NCI-H748 (cell line): ENCODE measurements at regions not wholly inside any gene's neighbourhood (a gene's known extent, or its start where the extent isn't known, plus 50 kb on each side); places are given as distances from the start of the nearest gene placed in this dataset.
"Not testable (repeated sequence)": the region's sequence is repeated elsewhere in the genome, so short reads cannot be mapped to it uniquely, and the experiment has no call there.

Experiments
- DNase-seq: peaks from one replicate; lab custom pipeline; 2025; ENCODE audit not compliant: unreplicated experiment; lab: John Stamatoyannopoulos, UW

DNA sequence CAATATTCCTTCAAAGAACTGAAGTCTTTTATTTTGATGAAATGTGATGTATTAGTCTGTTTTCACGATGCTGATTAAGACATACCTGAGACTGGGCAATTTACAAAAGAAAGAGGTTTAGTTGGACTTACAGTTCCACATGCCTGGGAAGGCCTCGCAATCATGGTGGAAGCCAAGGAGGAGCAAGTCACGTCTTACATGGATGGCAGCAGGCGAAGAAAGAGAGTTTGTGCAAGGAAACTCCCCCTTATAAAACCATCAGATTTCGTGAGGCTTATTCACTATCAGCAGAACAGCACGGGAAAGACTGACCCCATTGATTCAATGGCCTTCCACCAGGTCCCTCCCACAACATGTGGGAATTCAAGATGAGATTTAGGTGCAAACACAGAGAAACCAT is 750.3 kb upstream of the KCND2 start:
- no peak for DNase-seq

DNA sequence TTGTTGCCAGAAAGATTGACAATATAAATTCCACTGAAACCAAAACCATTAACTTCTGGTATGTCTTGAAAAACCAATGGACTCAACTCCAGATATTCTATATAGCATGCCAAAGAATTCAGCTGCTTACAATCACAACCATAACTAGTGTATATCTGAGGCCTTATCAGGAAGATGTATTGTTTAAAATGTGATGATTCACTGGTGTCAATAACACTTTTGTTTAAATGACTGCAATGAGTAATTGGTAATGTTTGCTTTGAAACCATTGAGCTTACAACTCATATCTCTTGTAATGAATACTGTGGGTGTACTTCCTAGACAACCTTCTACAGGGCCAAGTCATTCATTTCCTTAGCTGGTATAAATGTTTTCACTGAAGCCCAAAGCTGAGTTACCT is 727.9 kb upstream of the KCND2 start:
- DNase-seq, result peak; percentile 12

DNA sequence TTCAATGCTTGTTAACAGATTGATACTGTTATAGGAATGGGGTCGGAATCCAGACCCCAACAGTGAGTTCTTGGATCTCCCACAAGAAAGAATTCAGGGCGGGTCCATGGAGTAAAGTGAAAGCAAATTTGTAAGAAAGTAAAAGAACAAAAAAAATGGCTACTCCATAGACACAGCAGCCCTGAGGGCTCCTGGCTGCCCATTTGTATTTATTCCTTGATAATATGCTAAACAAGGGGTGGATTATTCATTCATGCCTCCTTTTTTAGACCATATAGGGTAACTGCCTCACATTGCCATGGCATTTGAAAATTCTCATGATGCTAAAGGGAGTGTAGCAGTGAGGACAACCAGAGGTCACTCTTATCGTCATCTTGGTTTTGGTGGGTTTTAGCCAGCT is 717.2 kb upstream of the KCND2 start:
- DNase-seq, result no peak

DNA sequence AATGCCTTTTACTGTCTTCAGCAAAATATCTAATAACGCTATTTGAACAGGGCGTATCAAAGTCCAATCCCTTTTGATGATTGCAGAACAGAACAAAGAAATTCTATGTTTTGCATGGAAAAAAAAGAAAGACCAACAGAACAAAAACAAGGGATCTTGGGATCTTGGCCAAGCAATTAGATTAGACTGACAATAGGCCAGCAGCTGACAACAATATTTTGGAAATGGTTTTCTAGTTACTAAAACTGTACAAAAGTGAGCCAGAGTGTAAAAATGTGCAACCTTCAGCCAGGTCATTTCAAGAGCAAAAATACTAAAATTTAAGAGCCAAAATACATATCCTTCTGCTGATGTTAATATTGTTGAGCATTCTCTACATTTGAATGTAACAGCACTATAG is 716.5 kb upstream of the KCND2 start:
- DNase-seq, result no peak

DNA sequence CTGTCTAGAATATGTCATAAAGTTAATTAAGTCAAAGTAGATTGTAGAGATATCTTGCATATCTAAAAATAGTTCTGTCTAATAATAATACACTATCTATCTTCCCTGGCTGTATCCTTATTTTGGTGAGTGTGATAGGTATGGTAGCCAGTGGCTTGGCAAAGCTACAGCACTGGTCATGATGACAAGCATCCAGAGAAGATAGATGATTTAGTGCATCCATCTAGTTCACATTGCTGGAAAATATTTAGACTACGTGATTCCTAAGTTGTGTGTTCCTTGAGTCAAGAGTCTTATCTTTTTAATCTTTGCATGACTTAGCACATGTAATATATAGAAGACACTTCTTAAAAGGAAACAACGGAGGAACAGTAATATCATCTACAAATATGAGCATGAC is 711.2 kb upstream of the KCND2 start:
- DNase-seq, result no peak

DNA sequence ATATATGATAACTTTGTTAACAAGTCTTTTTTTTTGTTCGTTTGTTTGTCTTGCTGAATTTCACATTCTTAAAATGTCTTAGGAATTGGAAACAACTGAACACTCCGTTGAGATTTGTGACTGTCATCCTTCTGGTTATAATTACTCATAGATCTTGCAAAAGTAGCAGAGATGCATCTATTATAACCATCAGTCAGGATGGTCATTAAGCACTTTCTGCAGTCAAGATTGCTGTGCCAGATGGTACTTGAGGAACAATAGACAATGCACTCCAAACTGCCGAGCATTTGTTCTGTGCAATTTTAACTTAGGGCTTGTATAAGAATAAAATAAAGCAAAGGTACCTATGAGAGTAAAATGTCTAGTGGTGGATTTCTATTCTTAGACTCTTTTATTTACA is 710.1 kb upstream of the KCND2 start:
- DNase-seq, result peak; percentile 40

DNA sequence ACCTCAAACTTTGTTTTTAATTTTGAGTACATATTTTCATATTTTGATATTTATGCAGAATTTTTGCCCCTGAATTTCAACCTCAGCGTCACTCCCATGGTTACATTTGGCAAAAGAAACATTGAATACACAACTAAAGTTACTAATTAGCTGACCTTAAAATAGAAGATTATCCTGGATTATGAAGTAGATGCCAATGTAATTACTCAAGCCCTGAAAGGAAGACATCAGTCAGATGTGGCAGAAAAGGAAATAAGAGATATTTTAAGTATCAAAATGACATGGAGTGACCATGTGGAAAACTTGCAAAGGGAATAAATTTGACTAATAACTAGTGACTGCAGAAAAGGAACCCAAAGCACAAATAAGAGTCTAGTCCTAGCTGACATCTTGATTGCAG is 701.3 kb upstream of the KCND2 start:
- DNase-seq, result no peak

DNA sequence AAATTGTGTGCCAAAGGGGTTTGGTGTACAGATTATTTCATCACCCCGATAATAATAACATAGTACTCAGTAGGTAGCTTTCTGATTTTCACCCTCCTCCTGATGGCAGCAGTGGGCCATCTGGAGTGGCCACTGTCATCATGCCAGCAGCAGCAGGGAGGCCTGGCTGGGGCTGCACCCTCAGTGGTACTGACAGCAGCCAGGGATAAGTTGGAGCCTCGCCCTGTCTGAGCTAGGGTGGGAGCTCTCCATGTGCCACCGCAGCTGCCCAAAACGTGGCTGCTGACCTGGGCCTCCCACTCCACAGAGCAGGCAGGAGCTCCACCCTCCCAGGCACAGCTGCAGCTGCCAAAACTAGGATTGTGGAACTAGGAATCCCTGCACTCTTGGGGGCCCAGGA is 700.8 kb upstream of the KCND2 start:
- DNase-seq, result peak; percentile 6

DNA sequence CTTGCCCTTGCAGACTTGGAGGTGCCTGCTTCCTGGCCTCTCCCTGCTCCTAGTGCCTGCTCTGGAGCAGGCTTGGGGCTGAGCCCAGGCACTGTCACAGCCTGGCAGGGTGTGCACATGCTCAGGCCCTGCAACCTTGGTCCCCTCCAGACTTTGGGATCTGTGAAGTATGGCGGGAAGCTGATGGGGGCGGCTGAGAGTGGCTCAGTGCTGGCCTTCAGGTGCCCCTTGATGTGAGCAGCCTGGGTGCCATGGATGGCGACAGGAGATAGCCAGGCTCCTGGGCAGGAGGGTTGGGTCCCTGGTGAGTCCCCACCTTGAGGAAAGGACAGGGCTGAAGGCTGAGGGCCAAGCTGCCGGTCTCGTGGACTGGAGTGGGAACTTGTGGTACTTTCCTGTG is 700.4 kb upstream of the KCND2 start:
- no peak for DNase-seq

DNA sequence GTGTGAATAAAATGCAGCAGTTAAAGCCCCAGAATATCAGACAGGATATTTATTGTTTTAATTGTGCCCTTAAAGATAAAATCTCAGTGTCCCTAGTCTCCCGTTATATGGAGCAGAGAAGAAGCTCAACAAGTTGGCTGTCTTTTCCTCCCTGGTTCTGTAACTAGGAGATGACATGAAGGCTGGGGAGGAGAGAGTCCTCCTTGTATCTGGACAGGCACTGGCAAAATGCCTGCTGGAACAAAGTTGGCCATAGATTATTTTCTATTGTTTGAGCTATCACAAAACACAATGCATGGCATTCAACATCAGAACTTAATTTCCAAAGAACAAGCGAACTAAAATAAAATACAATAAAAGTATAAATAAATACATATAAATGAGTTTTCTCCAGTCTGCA is 694.9 kb upstream of the KCND2 start:
- no peak for DNase-seq

DNA sequence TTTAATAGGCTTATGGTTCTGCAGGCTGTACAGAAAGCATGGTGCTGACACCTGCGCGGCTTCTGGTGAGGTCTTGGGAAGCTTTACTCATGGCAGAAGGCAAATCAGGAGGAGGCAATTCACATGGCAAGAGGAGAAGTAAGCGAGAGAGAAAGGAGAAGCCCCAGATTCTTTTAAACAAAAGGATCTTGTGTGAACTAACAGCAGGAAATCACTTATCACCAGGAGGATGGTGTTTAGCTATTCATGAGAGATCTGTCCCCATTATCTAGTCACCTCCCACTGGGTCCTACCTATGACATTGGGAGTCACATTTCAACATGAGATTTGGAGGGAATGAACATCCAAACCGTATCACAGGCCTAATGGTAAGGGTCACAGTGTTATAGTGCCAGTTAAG is 678.0 kb upstream of the KCND2 start:
- DNase-seq, result peak; percentile 91

DNA sequence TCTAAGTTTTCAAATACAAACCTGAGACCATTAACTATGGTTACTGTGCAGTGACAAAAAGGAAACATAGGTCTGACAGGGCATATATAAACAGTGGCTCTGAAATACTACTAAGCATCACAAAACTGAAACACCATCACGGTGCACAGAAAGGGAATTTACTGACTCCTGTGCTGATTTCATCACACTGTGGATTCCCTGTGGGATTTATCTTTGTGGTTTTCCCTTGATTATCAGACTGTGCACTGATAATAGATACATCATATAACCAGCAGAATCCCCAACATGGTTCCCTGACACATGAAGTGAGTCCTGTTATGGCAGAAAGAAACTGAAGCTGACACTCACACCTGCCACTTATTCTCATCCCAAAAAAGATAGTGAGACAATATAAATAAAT is 676.3 kb upstream of the KCND2 start:
- DNase-seq, result no peak

DNA sequence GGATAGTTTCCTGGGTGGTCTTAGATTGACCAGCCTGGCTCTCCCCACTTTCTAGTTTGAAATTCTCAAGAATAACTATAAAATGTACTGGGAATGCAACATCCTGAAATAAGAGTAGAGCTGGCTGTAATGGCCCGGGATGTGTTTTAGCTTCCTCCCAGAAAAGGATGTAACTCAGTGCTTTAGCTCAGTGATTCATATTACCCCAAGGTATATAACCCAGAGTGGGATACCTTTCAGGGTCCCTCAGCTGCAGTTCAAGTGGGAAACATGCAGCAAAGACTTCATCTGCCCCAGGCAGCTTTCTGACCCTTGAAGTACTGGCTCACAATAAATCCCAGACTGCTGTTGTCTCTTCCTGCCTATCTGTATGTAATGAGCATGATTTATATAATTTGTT is 666.7 kb upstream of the KCND2 start:
- DNase-seq, result no peak

DNA sequence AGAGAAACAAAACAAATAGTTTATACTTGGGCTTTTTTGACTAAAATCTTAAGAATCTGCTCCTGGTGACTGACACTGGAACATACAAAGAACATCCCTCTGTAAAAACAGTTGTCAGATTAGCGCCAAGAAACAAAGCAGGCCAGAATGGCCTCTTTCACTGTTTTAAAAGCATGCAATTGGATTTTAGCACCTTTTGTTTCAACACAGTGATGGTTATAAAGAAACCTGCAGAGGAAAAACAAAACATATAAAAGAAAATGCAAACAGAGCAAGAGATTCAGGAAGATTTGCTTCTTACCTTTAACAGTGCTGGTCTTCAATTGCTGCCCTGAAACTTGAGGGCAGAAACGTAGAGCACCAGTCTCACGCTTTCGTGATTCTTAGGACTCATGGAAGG is 652.2 kb upstream of the KCND2 start:
- DNase-seq, result no peak

DNA sequence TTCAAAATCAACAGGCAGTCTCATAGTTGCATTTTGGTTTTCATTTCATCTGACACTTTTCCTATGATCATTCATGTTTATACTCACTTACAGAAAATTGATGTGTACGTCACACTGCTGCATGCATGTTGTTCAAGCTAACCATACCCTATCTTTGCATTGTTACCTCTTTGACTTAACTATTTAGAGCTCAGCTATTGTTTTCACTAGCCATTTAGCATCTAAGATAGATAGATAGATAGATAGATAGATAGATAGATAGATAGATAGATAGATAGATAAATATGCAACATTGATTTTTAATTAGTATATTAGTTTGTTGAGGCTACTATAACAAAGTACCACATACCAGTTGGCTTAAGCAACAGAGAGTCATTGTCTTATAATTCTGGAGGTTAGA is 649.5 kb upstream of the KCND2 start:
- no peak for DNase-seq

DNA sequence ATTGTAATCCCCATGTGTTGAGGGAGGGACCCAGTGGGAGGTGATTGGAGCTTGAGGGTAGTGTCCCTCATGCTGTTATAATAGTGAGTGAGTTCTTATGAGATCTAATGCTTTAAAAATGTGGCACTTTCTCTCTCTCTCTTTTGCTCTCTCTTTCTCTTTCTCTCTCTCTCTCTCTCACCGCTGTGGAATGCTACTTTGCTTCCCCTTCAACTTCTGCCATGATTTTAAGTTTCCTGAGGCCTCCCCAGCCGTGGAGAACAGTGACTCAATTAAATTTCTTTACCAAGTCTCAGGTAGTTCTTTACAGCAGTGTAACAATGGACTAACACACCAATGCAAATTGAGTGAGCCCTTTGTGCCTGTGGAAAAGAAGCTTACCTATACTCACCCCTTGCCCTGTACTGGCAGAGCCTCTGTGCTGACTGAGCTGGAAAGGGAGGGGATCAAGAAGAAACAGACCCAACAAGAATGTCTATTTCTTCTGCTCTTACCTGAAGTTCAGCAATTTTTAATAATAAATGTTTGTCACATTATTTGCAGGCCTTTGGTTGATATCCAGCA is 642.5 kb upstream of the KCND2 start:
- no peak for DNase-seq

DNA sequence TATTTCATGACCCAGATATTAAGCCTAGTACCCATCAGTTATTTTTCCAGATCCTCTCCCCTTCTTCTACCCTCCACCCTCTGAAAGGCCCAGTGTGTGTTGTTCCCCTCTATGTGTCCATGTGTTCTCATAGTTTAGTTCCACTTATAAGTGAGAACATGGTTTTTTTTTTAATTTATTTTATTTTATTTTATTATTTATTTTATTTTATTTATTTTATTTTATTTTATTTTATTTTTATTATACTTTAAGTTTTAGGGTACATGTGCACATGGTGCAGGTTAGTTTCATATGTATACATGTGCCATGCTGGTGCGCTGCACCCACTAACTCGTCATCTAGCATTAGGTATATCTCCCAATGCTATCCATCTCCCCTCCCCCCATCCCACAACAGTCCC is 639.2 kb upstream of the KCND2 start:
- not testable (repeated sequence) for DNase-seq

DNA sequence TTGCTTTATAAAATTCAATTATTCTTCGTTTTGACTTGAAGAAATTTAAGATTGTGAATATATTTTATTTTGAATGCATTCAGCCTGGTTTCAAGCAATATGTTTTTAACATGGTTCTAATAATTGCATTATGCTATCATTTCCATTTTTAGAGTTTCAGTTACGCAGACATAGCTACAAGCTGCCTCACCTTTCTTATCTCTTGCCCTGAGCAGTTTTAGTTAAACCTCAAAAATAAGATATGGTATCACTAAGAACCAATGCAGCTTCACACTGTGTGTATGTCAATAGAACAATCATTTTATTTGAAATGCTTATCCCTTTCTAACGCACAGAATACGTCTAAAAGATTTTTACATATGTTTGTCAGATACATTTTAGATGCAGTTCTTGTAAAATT is 632.6 kb upstream of the KCND2 start:
- no peak for DNase-seq

DNA sequence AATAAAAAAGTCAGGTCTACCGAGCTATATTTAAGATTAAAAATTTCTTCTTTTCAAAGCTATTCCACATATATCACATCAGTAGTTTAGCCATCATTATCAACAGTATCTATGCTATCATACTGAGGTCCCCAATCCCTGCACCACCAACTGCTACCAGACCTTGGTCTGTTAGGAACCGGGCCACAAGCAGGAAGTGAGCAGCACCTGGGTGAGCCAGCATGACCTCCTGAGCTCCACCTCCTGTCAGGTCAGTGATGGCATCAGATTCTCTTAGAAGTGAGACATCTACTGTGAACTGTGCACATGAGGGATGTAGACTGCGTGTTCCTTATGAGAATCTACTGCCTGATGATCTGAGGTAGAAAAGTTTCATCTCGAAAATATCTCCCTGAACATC is 632.1 kb upstream of the KCND2 start:
- no peak for DNase-seq

DNA sequence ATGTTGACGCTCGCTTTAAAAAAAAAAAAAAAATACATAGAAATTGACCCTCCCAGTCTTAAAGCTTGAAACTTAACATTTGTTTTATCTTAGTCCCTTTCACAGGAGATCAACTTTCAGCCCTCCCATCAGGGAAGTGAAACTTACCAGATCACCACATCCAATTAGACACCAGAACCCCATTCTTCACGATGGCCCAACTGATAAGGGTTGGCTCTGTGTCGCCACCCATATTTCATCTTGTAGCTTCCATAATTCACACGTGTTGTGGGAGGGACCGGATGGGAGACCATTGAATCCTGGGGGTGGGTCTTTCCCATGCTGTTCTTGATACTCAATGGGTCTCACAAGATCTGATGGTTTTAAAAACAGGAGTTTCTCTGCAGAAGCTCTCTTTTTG is 629.4 kb upstream of the KCND2 start:
- no peak for DNase-seq

DNA sequence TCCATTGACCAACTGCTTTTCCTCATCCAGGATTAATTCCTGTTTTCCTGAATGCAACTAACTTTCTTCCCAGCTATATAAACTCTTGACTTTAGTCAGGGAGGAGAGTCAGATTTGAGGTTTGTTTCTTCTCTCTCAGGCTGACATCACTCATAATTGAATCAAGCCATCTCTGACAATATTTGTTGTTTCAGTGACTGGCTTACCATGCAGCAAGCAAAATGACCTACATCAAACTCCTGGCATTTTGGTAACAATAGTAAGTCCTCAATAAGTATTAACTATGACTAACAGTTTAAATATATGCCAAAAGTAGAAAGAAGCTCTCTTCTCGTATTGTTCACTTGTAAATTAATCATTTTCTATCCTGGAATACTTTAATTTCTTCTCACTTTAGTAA is 625.7 kb upstream of the KCND2 start:
- no peak for DNase-seq

DNA sequence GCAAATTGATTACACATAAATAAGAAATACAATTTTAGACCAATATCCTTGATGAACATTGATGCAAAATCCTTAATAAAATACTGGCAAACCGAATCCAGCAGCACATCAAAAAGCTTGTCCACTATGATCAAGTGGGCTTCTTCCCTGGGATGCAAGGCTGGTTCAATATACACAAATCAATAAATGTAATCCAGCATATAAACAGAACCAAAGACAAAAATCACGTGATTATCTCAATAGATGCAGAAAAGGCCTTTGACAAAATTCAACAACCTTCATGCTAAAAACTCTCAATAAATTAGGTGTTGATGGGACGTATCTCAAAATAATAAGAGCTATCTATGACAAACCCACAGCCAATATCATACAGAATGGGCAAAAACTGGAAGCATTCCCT is 624.2 kb upstream of the KCND2 start:
- not testable (repeated sequence) for DNase-seq

DNA sequence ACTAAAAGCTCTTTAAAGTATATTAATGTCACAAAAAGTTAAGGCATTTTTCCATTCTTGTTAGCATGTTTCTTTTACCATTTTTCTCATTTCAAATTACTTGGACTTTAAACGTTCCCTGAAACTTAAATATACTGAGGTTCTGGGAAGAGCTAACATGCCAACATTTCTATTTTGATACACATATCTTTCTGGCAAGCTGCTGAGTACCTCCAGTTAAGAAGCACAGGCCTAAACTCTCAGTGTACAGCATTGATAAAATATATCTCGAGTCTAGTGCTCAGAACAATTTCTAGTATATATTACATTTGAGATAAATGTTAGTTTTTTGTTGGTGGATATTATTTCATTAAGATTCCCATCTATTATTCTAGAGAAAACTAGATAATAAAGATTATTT is 612.9 kb upstream of the KCND2 start:
- DNase-seq, result no peak

DNA sequence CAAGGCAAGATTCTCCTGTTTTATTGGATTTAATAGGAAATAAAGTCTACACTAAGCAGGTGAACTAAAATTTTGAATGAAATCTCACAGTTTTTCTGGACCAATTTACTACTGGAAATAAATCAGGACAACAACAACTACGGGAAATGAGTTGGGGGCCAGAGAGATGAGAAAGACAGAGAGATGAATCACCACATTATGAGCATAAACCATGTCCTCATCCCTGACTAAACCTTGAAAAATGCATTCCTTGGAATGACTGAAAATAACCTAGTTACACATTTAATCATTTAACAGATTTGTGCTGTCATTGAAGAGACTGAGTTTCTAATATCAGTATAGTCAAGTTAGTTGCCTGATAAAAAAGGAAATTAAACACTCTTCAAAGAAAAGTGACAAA is 608.4 kb upstream of the KCND2 start:
- no peak for DNase-seq
